ENCODE measurements at regions not wholly inside any gene's neighbourhood (a gene's known extent, or its start where the extent isn't known, plus 50 kb on each side); places are given as distances from the start of the nearest gene placed in this dataset.
"Not testable (repeated sequence)": the region's sequence is repeated elsewhere in the genome, so short reads cannot be mapped to it uniquely, and the experiment has no call there.

- Histone ChIP-seq H3K27ac (no peak overlapping the region), H3K4me1 (no peaks in the 10 kb centered on the region), H3K27me3 (no peaks in the 10 kb centered on the region), H3K9me3 (peaks cover 0 to 3% of the 10 kb centered on the region in 2 donors), H3K4me3 (no peak overlapping the region), H3K36me3 (no peaks in the 10 kb centered on the region)
- DNase-seq, result no peak
- intact Hi-C loops (cut with DNase I; ENCODE audit: low total_unique reads), result no loop called here
- in situ Hi-C loops (cut with MboI; ENCODE audit: low pct_ligation_motif_present in 1 of 4, low pct_unique_long_range_greater_than_20kb in 1 of 4, low sequenced_read_pairs in 3 of 4), result no loop called here
- TF ChIP-seq POLR2AphosphoS5 (IDR thresholded peaks at IDR 0.05) (no peak), EP300 (IDR thresholded peaks at IDR 0.05; ENCODE audit: low read depth) (no peak), CTCF (IDR thresholded peaks at IDR 0.05) (no peak), POLR2A (IDR thresholded peaks at IDR 0.05) (no peak)
Observed at GRCh38 chr2:138267902-138268254, 233.7 kb upstream of the SPOPL start.

- TF ChIP-seq EP300 (IDR thresholded peaks at IDR 0.05; ENCODE audit: low read depth), result no peak
- TF ChIP-seq POLR2AphosphoS5 (IDR thresholded peaks at IDR 0.05), result no peak
- TF ChIP-seq POLR2A (IDR thresholded peaks at IDR 0.05), result no peak
- TF ChIP-seq CTCF (IDR thresholded peaks at IDR 0.05), result no peak
- Histone ChIP-seq H3K27ac (no peak overlapping the region), H3K9me3 (no peaks in the 10 kb centered on the region), H3K27me3 (no peaks in the 10 kb centered on the region), H3K36me3 (no peaks in the 10 kb centered on the region), H3K4me1 (peaks cover 0 to 5% (median 3%) of the 10 kb centered on the region in 4 donors), H3K4me3 (no peak overlapping the region)
- in situ Hi-C loops (cut with MboI; ENCODE audit: low pct_ligation_motif_present in 1 of 4, low pct_unique_long_range_greater_than_20kb in 1 of 4, low sequenced_read_pairs in 3 of 4), result no loop called here
- no peak for DNase-seq
- WGBS, 2 donors (ENCODE audit: low coverage in 1 of 2), result 78 to 88% methylated on average over 1 of the region's 1 CpG
- intact Hi-C loops (cut with DNase I; ENCODE audit: low total_unique reads), result no loop called here
Observed at GRCh38 chr2:138269765-138270164, 231.8 kb upstream of the SPOPL start.

- Histone ChIP-seq H3K27me3 (no peaks in the 10 kb centered on the region), H3K9me3 (no peaks in the 10 kb centered on the region), H3K4me1 (peaks cover 4 to 22% (median 14%) of the 10 kb centered on the region in 4 donors), H3K4me3 (no peak overlapping the region), H3K27ac (no peak overlapping the region), H3K36me3 (no peaks in the 10 kb centered on the region)
- intact Hi-C loops (cut with DNase I; ENCODE audit: low total_unique reads) (no loop called here), in situ Hi-C loops (cut with MboI; ENCODE audit: low pct_ligation_motif_present in 1 of 4, low pct_unique_long_range_greater_than_20kb in 1 of 4, low sequenced_read_pairs in 3 of 4) (no loop called here)
- no peak for DNase-seq
- 62 to 81% methylated on average over 5 to 7 of the region's 7 CpGs for WGBS, 2 donors (ENCODE audit: low coverage in 1 of 2)
- TF ChIP-seq CTCF (IDR thresholded peaks at IDR 0.05) (no peak), POLR2A (IDR thresholded peaks at IDR 0.05) (no peak), EP300 (IDR thresholded peaks at IDR 0.05; ENCODE audit: low read depth) (no peak)
Observed at GRCh38 chr2:138271467-138271866, 230.1 kb upstream of the SPOPL start.

- in situ Hi-C loops (cut with MboI; ENCODE audit: low pct_ligation_motif_present in 1 of 4, low pct_unique_long_range_greater_than_20kb in 1 of 4, low sequenced_read_pairs in 3 of 4) (no loop called here), intact Hi-C loops (cut with DNase I; ENCODE audit: low total_unique reads) (no loop called here)
- Histone ChIP-seq H3K9me3 (no peaks in the 10 kb centered on the region), H3K27me3 (no peaks in the 10 kb centered on the region), H3K27ac (no peak overlapping the region), H3K4me1 (peaks cover 4 to 34% (median 21%) of the 10 kb centered on the region in 4 donors), H3K36me3 (no peaks in the 10 kb centered on the region), H3K4me3 (no peak overlapping the region)
- WGBS, 2 donors (ENCODE audit: low coverage in 1 of 2), result 38 to 80% methylated on average over 1 to 4 of the region's 4 CpGs
- TF ChIP-seq POLR2A (IDR thresholded peaks at IDR 0.05), result no peak
- no peak for TF ChIP-seq EP300 (IDR thresholded peaks at IDR 0.05; ENCODE audit: low read depth)
- no peak for TF ChIP-seq CTCF (IDR thresholded peaks at IDR 0.05)
- no peak for TF ChIP-seq POLR2AphosphoS5 (IDR thresholded peaks at IDR 0.05)
- no peak for DNase-seq
Observed at GRCh38 chr2:138272524-138273195, 228.9 kb upstream of the SPOPL start.

GRCh38 chr2:138273280-138273679, 228.3 kb upstream of the SPOPL start:
- intact Hi-C loops (cut with DNase I; ENCODE audit: low total_unique reads); H3K36me3 ChIP-seq; H3K9me3 ChIP-seq; H3K27ac ChIP-seq; in situ Hi-C loops (cut with MboI; ENCODE audit: low pct_ligation_motif_present in 1 of 4, low pct_unique_long_range_greater_than_20kb in 1 of 4, low sequenced_read_pairs in 3 of 4); DNase-seq; H3K4me3 ChIP-seq; H3K27me3 ChIP-seq: not testable (repeated sequence)
- 93% methylated on average over 12 of the region's 12 CpGs; no CpG with 5 or more reads in 1 of the 2 donors for WGBS, 2 donors (ENCODE audit: low coverage in 1 of 2)
- peaks cover 4 to 35% (median 21%) of the 10 kb centered on the region in 4 donors for H3K4me1 ChIP-seq

Data from transverse colon (tissue), 4 donors.